Liver (tissue), 8 donors: ENCODE measurements at regions not wholly inside any gene's neighbourhood (a gene's known extent, or its start where the extent isn't known, plus 50 kb on each side); places are given as distances from the start of the nearest gene placed in this dataset.

Experiments
- DNase-seq: peaks from one replicate; pipeline ENCODE4 v3.0.0-alpha.2; 2017; ENCODE audit warnings: low spot score
- H3K27ac ChIP-seq, 2 donors: one replicate each; pipeline ENCODE4 v1.7.0; 2013; ENCODE audit warnings: inconsistent platforms in 2 of 2, low read length in 2 of 2, control low read depth in 1 of 2, low read depth in 1 of 2, mild to moderate bottlenecking in 1 of 2
- H3K27me3 ChIP-seq, 4 donors: one replicate each; pipeline versions ENCODE4 v1.6.1 to v1.7.0; 2013; ENCODE audit warnings: low read length in 3 of 4, inconsistent platforms in 1 of 4, mild to moderate bottlenecking in 1 of 4, moderate library complexity in 1 of 4; ENCODE audit not compliant: control insufficient read depth in 4 of 4, insufficient read depth in 4 of 4
- H3K36me3 ChIP-seq, 4 donors: one replicate each; pipeline versions ENCODE4 v1.6.1 to v1.7.0; 2013; ENCODE audit warnings: low read length in 3 of 4, mild to moderate bottlenecking in 3 of 4, low read depth in 1 of 4, moderate library complexity in 1 of 4; ENCODE audit not compliant: control insufficient read depth in 4 of 4, insufficient read depth in 3 of 4
- H3K4me1 ChIP-seq, 4 donors: one replicate each; pipeline versions ENCODE4 v1.6.1 to v1.7.0; 2013; ENCODE audit warnings: low read length in 3 of 4, mild to moderate bottlenecking in 3 of 4, moderate library complexity in 1 of 4; ENCODE audit not compliant: control insufficient read depth in 4 of 4, insufficient read depth in 4 of 4
- H3K4me3 ChIP-seq, 3 donors: one replicate each; pipeline versions ENCODE4 v1.6.1 to v1.7.0; 2013; ENCODE audit warnings: low read length in 3 of 3, control low read depth in 1 of 3, low read depth in 1 of 3, mild to moderate bottlenecking in 1 of 3
- H3K9ac ChIP-seq, 2 donors: one replicate each; pipeline ENCODE4 v1.7.0; 2013; ENCODE audit warnings: low read length in 2 of 2, mild to moderate bottlenecking in 2 of 2, moderate library complexity in 2 of 2, control low read depth in 1 of 2, low read depth in 1 of 2
- H3K9me3 ChIP-seq, 4 donors: one replicate each; pipeline versions ENCODE4 v1.6.1 to v1.7.0; 2013; ENCODE audit warnings: low read length in 3 of 4; ENCODE audit not compliant: control insufficient read depth in 4 of 4
- ATF3 ChIP-seq: IDR thresholded peaks from 2 replicates; pipeline ENCODE4 v1.6.1; 2016; ENCODE audit warnings: antibody characterized with exemption
- CTCF ChIP-seq: fragments of 150-350 bp; IDR thresholded peaks from 2 replicates; pipeline ENCODE4 v1.5.1; 2017; ENCODE audit warnings: improper control_type of control experiment, low read depth, low read length; ENCODE audit not compliant: missing input control
- EGR1 ChIP-seq, 2 donors: IDR thresholded peaks; 2 replicates each; pipeline ENCODE4 v1.6.1; 2016 to 2018; ENCODE audit warnings: antibody characterized with exemption in 2 of 2, low read depth in 2 of 2
- FOXA1 ChIP-seq: IDR thresholded peaks from 2 replicates; pipeline ENCODE4 v1.6.1; 2016; ENCODE audit warnings: antibody characterized with exemption
- GABPA ChIP-seq, 2 donors: IDR thresholded peaks in 1 of 2; conservative IDR thresholded peaks in 1 of 2; 2 replicates each; pipeline ENCODE4 v1.6.1; 2016; ENCODE audit warnings: antibody characterized with exemption in 2 of 2, mild to moderate bottlenecking in 1 of 2, moderate library complexity in 1 of 2
- HNF4A ChIP-seq, 2 donors: conservative IDR thresholded peaks; 2 replicates each; pipeline ENCODE4 v1.6.1; 2016; ENCODE audit warnings: antibody characterized with exemption in 2 of 2, mild to moderate bottlenecking in 2 of 2
- HNF4G ChIP-seq: IDR thresholded peaks from 2 replicates; pipeline ENCODE4 v1.6.1; 2016; ENCODE audit warnings: antibody characterized with exemption
- MAX ChIP-seq: IDR thresholded peaks from 2 replicates; pipeline ENCODE4 v1.6.1; 2016; ENCODE audit warnings: antibody characterized with exemption
- NR2F2 ChIP-seq: IDR thresholded peaks from 2 replicates; pipeline ENCODE4 v1.6.1; 2016; ENCODE audit warnings: antibody characterized with exemption
- RAD21 ChIP-seq, 2 donors: IDR thresholded peaks; 2 replicates each; pipeline ENCODE4 v1.6.1; 2016; ENCODE audit warnings: antibody characterized with exemption in 2 of 2, mild to moderate bottlenecking in 2 of 2
- REST ChIP-seq: IDR thresholded peaks from 2 replicates; pipeline ENCODE4 v1.6.1; 2016; ENCODE audit warnings: antibody characterized with exemption, mild to moderate bottlenecking
- RXRA ChIP-seq, 2 donors: IDR thresholded peaks; 2 replicates each; pipeline ENCODE4 v1.6.1; 2017 to 2018; ENCODE audit warnings: antibody characterized with exemption in 2 of 2, mild to moderate bottlenecking in 1 of 2
- YY1 ChIP-seq: IDR thresholded peaks from 2 replicates; pipeline ENCODE4 v1.6.1; 2016; ENCODE audit warnings: antibody characterized with exemption, mild to moderate bottlenecking
- ZBTB33 ChIP-seq: IDR thresholded peaks from 2 replicates; pipeline ENCODE4 v1.6.1; 2016; ENCODE audit warnings: antibody characterized with exemption
- WGBS: extraction: QIAGEN DNeasy Blood & Tissue Kit; methylation state at CpG from one replicate; pipeline ENCODE4 v1.1.7; 2013; 5-methylcytosine and 5-hydroxymethylcytosine counted together
- donor health status: healthy.
- donor health status: healthy.
- donor health status: healthy.
- donor health status: healthy.
- donor health status: healthy.

- DNase-seq: no peak
- 95% methylated on average over 2 of the region's 2 CpGs for WGBS
- Histone ChIP-seq H3K4me1 (no peaks in the 10 kb centered on the region), H3K9ac (no peak overlapping the region), H3K9me3 (peaks cover 0 to 8% (median 0%) of the 10 kb centered on the region in 4 donors), H3K36me3 (no peaks in the 10 kb centered on the region), H3K27ac (no peak overlapping the region), H3K4me3 (no peak overlapping the region), H3K27me3 (no peaks in the 10 kb centered on the region)
- TF ChIP-seq ATF3 (no peak), MAX (no peak), GABPA (IDR thresholded peaks at IDR 0.05 in 1 of 2, conservative IDR thresholded peaks at IDR 0.05 in 1 of 2) (no peak), NR2F2 (no peak), HNF4G (no peak), REST (no peak), YY1 (no peak), CTCF (no peak), RXRA (IDR thresholded peaks at IDR 0.05) (no peak), FOXA1 (no peak), ZBTB33 (no peak), EGR1 (IDR thresholded peaks at IDR 0.05; ENCODE audit: low read depth in 2 of 2) (no peak), HNF4A (conservative IDR thresholded peaks at IDR 0.05) (no peak), RAD21 (IDR thresholded peaks at IDR 0.05) (no peak)
Measured at GRCh38 chr4:123050018-123050417, 127.6 kb upstream of the NUDT6 start.

- 97% methylated on average over 3 of the region's 3 CpGs for WGBS
- DNase-seq: no peak
- H3K4me1 ChIP-seq: no peaks in the 10 kb centered on the region
- no peak overlapping the region for H3K4me3 ChIP-seq
- TF ChIP-seq NR2F2 (no peak), CTCF (no peak), HNF4A (conservative IDR thresholded peaks at IDR 0.05) (no peak), RAD21 (IDR thresholded peaks at IDR 0.05) (no peak), ATF3 (no peak), MAX (no peak)
- peaks cover 0 to 8% (median 0%) of the 10 kb centered on the region in 4 donors for H3K9me3 ChIP-seq
- H3K27me3 ChIP-seq: no peaks in the 10 kb centered on the region
- H3K36me3 ChIP-seq: no peaks in the 10 kb centered on the region
- no peak overlapping the region for H3K9ac ChIP-seq
- H3K27ac ChIP-seq: no peak overlapping the region
Measured at GRCh38 chr4:123052007-123052406, 129.6 kb upstream of the NUDT6 start.
